Transverse colon (tissue), 4 donors: ENCODE measurements at regions not wholly inside any gene's neighbourhood (a gene's known extent, or its start where the extent isn't known, plus 50 kb on each side); places are given as distances from the start of the nearest gene placed in this dataset.

ENCODE experiments used
- DNase-seq: peaks from one replicate; pipeline ENCODE4 v3.0.0-alpha.2; 2019
- H3K27ac ChIP-seq, 4 donors: fragments of 200-600 bp; sonication (generic); 2 replicates each; pipeline ENCODE4 v1.5.1; 2016 to 2018; ENCODE audit warnings: inconsistent platforms in 4 of 4
- H3K27me3 ChIP-seq: fragments of 200-600 bp; sonication (generic); 2 replicates; pipeline ENCODE4 v1.5.1; 2017; ENCODE audit warnings: inconsistent platforms
- H3K36me3 ChIP-seq, 4 donors: fragments of 200-600 bp; sonication (generic); 2 replicates each; pipeline ENCODE4 v1.5.1; 2017 to 2019; ENCODE audit warnings: inconsistent platforms in 4 of 4
- H3K4me1 ChIP-seq, 4 donors: fragments of 200-600 bp; sonication (generic); 2 replicates each; pipeline ENCODE4 v1.5.1; 2017 to 2020; ENCODE audit warnings: inconsistent platforms in 4 of 4
- H3K4me3 ChIP-seq, 4 donors: fragments of 200-600 bp; sonication (generic); 1 replicate in 1 of 4; 2 replicates in 3 of 4; pipeline versions ENCODE4 v1.5.1 to v1.6.1; 2017 to 2019; ENCODE audit warnings: inconsistent platforms in 4 of 4
- H3K9me3 ChIP-seq, 2 donors: fragments of 200-600 bp; sonication (generic); 2 replicates each; pipeline ENCODE4 v1.5.1; 2017 to 2019; ENCODE audit warnings: inconsistent platforms in 2 of 2
- EP300 ChIP-seq: sonication (generic); formaldehyde crosslinking; IDR thresholded peaks from one replicate; pipeline ENCODE4 v1.6.1; 2017; ENCODE audit warnings: antibody characterized with exemption, low read depth
- POLR2A ChIP-seq: fragments of 450-650 bp; IDR thresholded peaks from one replicate; pipeline ENCODE4 v1.6.1; 2016; ENCODE audit warnings: antibody characterized with exemption, mild to moderate bottlenecking, moderate library complexity
- POLR2AphosphoS5 ChIP-seq, 3 donors: sonication (generic); formaldehyde crosslinking; IDR thresholded peaks; one replicate each; pipeline ENCODE4 v1.6.1; 2016; ENCODE audit warnings: antibody characterized with exemption in 3 of 3
- WGBS, 2 donors: methylation state at CpG; one replicate each; pipeline ENCODE4 v1.1.5; 2018; ENCODE audit warnings: low coverage in 1 of 2; 5-methylcytosine and 5-hydroxymethylcytosine counted together
- in situ Hi-C, 4 donors: fragments of 200-750 bp; cut with MboI; loops; one replicate each; pipeline versions ENCODE4 v1.15.0 to v1.15.1; 2017; ENCODE audit warnings: low sequenced_read_pairs in 3 of 4, low pct_ligation_motif_present in 1 of 4, low pct_unique_long_range_greater_than_20kb in 1 of 4
- intact Hi-C: fragments of 100-400 bp; cut with DNase I; formaldehyde crosslinking; loops from one replicate; pipeline ENCODE4 v1.15.1; 2023; ENCODE audit warnings: low total_unique reads
- TF ChIP-seq, protein P1 (sequence below), 5 experiments: fragments of 200-600 bp in 3 of 5; fragments of 450-650 bp in 2 of 5; sonication (generic) in 3 of 5; IDR thresholded peaks; 1 replicate in 2 of 5; 2 replicates in 3 of 5; pipeline ENCODE4 v1.5.1; 2016 to 2017; ENCODE audit warnings: antibody characterized with exemption in 5 of 5, inconsistent platforms in 3 of 5, mild to moderate bottlenecking in 2 of 5, moderate library complexity in 1 of 5

GRCh38 chr4:43943998-43944397, 504.6 kb downstream of the KCTD8 start:
- Histone ChIP-seq H3K27ac (no peak overlapping the region), H3K4me1 (no peaks in the 10 kb centered on the region), H3K36me3 (peaks cover 0 to 3% (median 0%) of the 10 kb centered on the region in 4 donors), H3K27me3 (no peaks in the 10 kb centered on the region), H3K4me3 (no peak overlapping the region), H3K9me3 (no peaks in the 10 kb centered on the region)
- WGBS, 2 donors, result 20 to 38% methylated on average over 1 of the region's 1 CpG
- intact Hi-C loops (no loop called here), in situ Hi-C loops (no loop called here)
- TF ChIP-seq POLR2AphosphoS5 (IDR thresholded peaks at IDR 0.05) (no peak), POLR2A (no peak), EP300 (no peak)
- TF ChIP-seq, protein P1, sequence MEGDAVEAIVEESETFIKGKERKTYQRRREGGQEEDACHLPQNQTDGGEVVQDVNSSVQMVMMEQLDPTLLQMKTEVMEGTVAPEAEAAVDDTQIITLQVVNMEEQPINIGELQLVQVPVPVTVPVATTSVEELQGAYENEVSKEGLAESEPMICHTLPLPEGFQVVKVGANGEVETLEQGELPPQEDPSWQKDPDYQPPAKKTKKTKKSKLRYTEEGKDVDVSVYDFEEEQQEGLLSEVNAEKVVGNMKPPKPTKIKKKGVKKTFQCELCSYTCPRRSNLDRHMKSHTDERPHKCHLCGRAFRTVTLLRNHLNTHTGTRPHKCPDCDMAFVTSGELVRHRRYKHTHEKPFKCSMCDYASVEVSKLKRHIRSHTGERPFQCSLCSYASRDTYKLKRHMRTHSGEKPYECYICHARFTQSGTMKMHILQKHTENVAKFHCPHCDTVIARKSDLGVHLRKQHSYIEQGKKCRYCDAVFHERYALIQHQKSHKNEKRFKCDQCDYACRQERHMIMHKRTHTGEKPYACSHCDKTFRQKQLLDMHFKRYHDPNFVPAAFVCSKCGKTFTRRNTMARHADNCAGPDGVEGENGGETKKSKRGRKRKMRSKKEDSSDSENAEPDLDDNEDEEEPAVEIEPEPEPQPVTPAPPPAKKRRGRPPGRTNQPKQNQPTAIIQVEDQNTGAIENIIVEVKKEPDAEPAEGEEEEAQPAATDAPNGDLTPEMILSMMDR (IDR thresholded peaks at IDR 0.05), result no peak
- no peak for DNase-seq

- no peak for DNase-seq
- Histone ChIP-seq H3K4me3 (no peak overlapping the region), H3K36me3 (no peaks in the 10 kb centered on the region), H3K27me3 (no peaks in the 10 kb centered on the region), H3K4me1 (no peaks in the 10 kb centered on the region), H3K27ac (no peak overlapping the region), H3K9me3 (no peaks in the 10 kb centered on the region)
- in situ Hi-C loops, result no loop called here
- intact Hi-C loops, result no loop called here
- TF ChIP-seq POLR2AphosphoS5 (IDR thresholded peaks at IDR 0.05), result no peak
- TF ChIP-seq, protein P1 (IDR thresholded peaks at IDR 0.05), result no peak
- TF ChIP-seq POLR2A, result no peak
- TF ChIP-seq EP300, result no peak
- WGBS, 2 donors, result 66 to 77% methylated on average over 1 of the region's 1 CpG
These were observed 488.6 kb downstream of the KCTD8 start for GRCh38 chr4:43959976-43960375.

GRCh38 chr4:43968011-43968410, 480.6 kb downstream of the KCTD8 start:
- WGBS, 2 donors, result 89 to 100% methylated on average over 4 to 9 of the region's 9 CpGs
- in situ Hi-C loops (no loop called here), intact Hi-C loops (no loop called here)
- Histone ChIP-seq H3K27ac (no peak overlapping the region), H3K27me3 (no peaks in the 10 kb centered on the region), H3K4me1 (no peaks in the 10 kb centered on the region), H3K4me3 (no peak overlapping the region), H3K36me3 (no peaks in the 10 kb centered on the region), H3K9me3 (peaks cover 0 to 3% of the 10 kb centered on the region in 2 donors)
- TF ChIP-seq EP300 (no peak), POLR2AphosphoS5 (IDR thresholded peaks at IDR 0.05) (no peak), POLR2A (no peak)
- TF ChIP-seq, protein P1 (IDR thresholded peaks at IDR 0.05), result no peak
- no peak for DNase-seq

DNA sequence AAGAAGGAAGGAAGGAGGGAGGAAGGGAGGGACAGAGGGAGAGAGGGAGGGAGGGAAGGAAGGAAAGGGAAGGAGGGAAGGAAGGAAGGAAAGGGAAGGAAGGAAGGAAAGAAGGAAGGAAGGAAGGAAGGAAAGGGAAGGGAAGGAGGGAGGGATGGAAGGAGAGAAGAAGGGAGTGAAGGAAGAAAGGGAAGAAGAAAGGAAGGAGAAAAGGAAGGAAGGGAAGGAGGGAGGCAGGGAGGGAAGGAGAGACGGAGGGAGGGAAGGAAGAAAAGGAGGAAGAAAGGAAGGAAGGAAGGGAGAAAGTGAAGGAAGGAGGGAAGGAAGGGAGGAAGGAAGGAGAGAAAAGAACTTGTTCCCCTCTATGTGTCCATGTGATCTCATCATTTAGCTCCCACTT, 465.0 kb downstream of the KCTD8 start:
- TF ChIP-seq EP300, result no peak
- TF ChIP-seq POLR2A, result no peak
- TF ChIP-seq, protein P1 (IDR thresholded peaks at IDR 0.05), result no peak
- no peak for TF ChIP-seq POLR2AphosphoS5 (IDR thresholded peaks at IDR 0.05)
- DNase-seq, result no peak
- Histone ChIP-seq H3K4me3 (no peak overlapping the region), H3K9me3 (no peaks in the 10 kb centered on the region), H3K27ac (no peak overlapping the region), H3K4me1 (no peaks in the 10 kb centered on the region), H3K27me3 (no peaks in the 10 kb centered on the region), H3K36me3 (no peaks in the 10 kb centered on the region)
- 67 to 73% methylated on average over 1 of the region's 1 CpG for WGBS, 2 donors
- in situ Hi-C loops (no loop called here), intact Hi-C loops (no loop called here)
